BE2C (cell line): ENCODE measurements at regions not wholly inside any gene's neighbourhood (a gene's known extent, or its start where the extent isn't known, plus 50 kb on each side); places are given as distances from the start of the nearest gene placed in this dataset.

ENCODE experiments used
- DNase-seq: peaks from one replicate; pipeline ENCODE4 v3.0.0-alpha.2; 2020
- H3K27me3 ChIP-seq: fragments of 250-450 bp; sonication (Bioruptor Pico); 2 replicates; pipeline ENCODE4 v1.5.1; 2020; ENCODE audit warnings: mild to moderate bottlenecking
- H3K36me3 ChIP-seq: fragments of 250-450 bp; sonication (Bioruptor Pico); 2 replicates; pipeline ENCODE4 v1.5.1; 2020; ENCODE audit warnings: mild to moderate bottlenecking
- H3K4me1 ChIP-seq: fragments of 250-450 bp; sonication (Bioruptor Pico); 2 replicates; pipeline ENCODE4 v1.5.1; 2020
- H3K4me3 ChIP-seq: 2 replicates; pipeline ENCODE4 v1.5.1; 2011; ENCODE audit warnings: low read depth, low read length
- H3K9me3 ChIP-seq: fragments of 250-450 bp; sonication (Bioruptor Pico); 2 replicates; pipeline ENCODE4 v1.5.1; 2020
- CTCF ChIP-seq: IDR thresholded peaks from 2 replicates; pipeline ENCODE4 v1.5.1; 2012; ENCODE audit warnings: mild to moderate bottlenecking, low read depth, low read length

GRCh38 chr20:55264703-55265239, 740.5 kb downstream of the CBLN4 start:
- Histone ChIP-seq H3K27me3 (no peaks in the 10 kb centered on the region), H3K4me1 (peaks cover 7% of the 10 kb centered on the region; the same call in 1 of the 2 replicates)

GRCh38 chr20:55258559-55258958, 746.8 kb downstream of the CBLN4 start:
- H3K9me3 ChIP-seq: no peaks in the 10 kb centered on the region
- DNase-seq: no peak
- H3K36me3 ChIP-seq: no peaks in the 10 kb centered on the region
- H3K4me3 ChIP-seq: no peak overlapping the region
- H3K27me3 ChIP-seq: no peaks in the 10 kb centered on the region
- H3K4me1 ChIP-seq: no peaks in the 10 kb centered on the region
- no peak for TF ChIP-seq CTCF

More at GRCh38 chr20:55264703-55265239, 740.5 kb downstream of the CBLN4 start:
- DNase-seq: peak; percentile 13
- Histone ChIP-seq H3K9me3 (no peaks in the 10 kb centered on the region), H3K36me3 (no peaks in the 10 kb centered on the region), H3K4me3 (no peak overlapping the region)
- no peak for TF ChIP-seq CTCF

GRCh38 chr20:55255016-55255415, 750.3 kb downstream of the CBLN4 start:
- Histone ChIP-seq H3K9me3 (no peaks in the 10 kb centered on the region), H3K36me3 (no peaks in the 10 kb centered on the region), H3K27me3 (no peaks in the 10 kb centered on the region), H3K4me3 (no peak overlapping the region), H3K4me1 (no peaks in the 10 kb centered on the region)
- no peak for TF ChIP-seq CTCF
- DNase-seq: no peak

GRCh38 chr20:55253781-55254180, 751.5 kb downstream of the CBLN4 start:
- Histone ChIP-seq H3K4me3 (no peak overlapping the region), H3K36me3 (no peaks in the 10 kb centered on the region), H3K9me3 (no peaks in the 10 kb centered on the region), H3K27me3 (no peaks in the 10 kb centered on the region), H3K4me1 (no peaks in the 10 kb centered on the region)
- no peak for DNase-seq
- no peak for TF ChIP-seq CTCF

- TF ChIP-seq CTCF: no peak
- Histone ChIP-seq H3K27me3 (no peaks in the 10 kb centered on the region), H3K4me1 (no peaks in the 10 kb centered on the region), H3K4me3 (no peak overlapping the region), H3K9me3 (no peaks in the 10 kb centered on the region), H3K36me3 (no peaks in the 10 kb centered on the region)
- DNase-seq: no peak
Observed at GRCh38 chr20:55252521-55252920, 752.8 kb downstream of the CBLN4 start.

- no peak overlapping the region for H3K4me3 ChIP-seq
- no peak for TF ChIP-seq CTCF
- no peaks in the 10 kb centered on the region for H3K36me3 ChIP-seq
- no peak for DNase-seq
- no peaks in the 10 kb centered on the region for H3K9me3 ChIP-seq
- no peaks in the 10 kb centered on the region for H3K4me1 ChIP-seq
- no peaks in the 10 kb centered on the region for H3K27me3 ChIP-seq
Observed at GRCh38 chr20:55251170-55251569, 754.1 kb downstream of the CBLN4 start.
